ENCODE measurements at regions not wholly inside any gene's neighbourhood (a gene's known extent, or its start where the extent isn't known, plus 50 kb on each side); places are given as distances from the start of the nearest gene placed in this dataset.

- no peaks in the 10 kb centered on the region for H3K79me2 ChIP-seq (ENCODE audit: insufficient read depth, low read length)
- no peaks in the 10 kb centered on the region for H4K20me1 ChIP-seq (ENCODE audit: control insufficient read depth, insufficient read depth, insufficient read length)
- no peak overlapping the region for H3K4me2 ChIP-seq (ENCODE audit: insufficient read depth, insufficient read length, low read length)
- Mint-ChIP-seq H3K27ac (no peak overlapping the region), H3K4me1 (peaks cover 0 to 2% of the 10 kb centered on the region in 2 experiments; a peak in 1 of 4 replicates), H3K36me3 (ENCODE audit: insufficient read depth in 1 of 3, low read depth in 3 of 3) (no peaks in the 10 kb centered on the region; a peak in 1 of 7 replicates), H3K27me3 (ENCODE audit: low read depth) (peaks cover 4% of the 10 kb centered on the region; the same call in 1 of the 2 replicates), H3K9me3 (peaks cover 0 to 2% of the 10 kb centered on the region in 2 experiments; a peak in 1 of 5 replicates), H3K4me3 (no peak overlapping the region)
- no peak for TF ChIP-seq CTCF (conservative IDR thresholded peaks at IDR 0.05)
- H4K8ac ChIP-seq (replicated peaks; ENCODE audit: insufficient read length, low read depth, low read length): no peak overlapping the region
- no peak overlapping the region for H3K9ac ChIP-seq (ENCODE audit: extremely low read depth, insufficient read length, low read length)
- no peak overlapping the region for H2BK12ac ChIP-seq (ENCODE audit: insufficient read length, low read depth, low read length)
- no peak overlapping the region for H2BK20ac ChIP-seq (ENCODE audit: low read depth, low read length, poor library complexity, severe bottlenecking)
- no peaks in the 10 kb centered on the region for H3K4me1 ChIP-seq (ENCODE audit: insufficient read depth, low read length)
- no peak overlapping the region for H2AFZ ChIP-seq (ENCODE audit: low read length)
- no peaks in the 10 kb centered on the region for H3K27me3 ChIP-seq (ENCODE audit: insufficient read depth, low read length)
- no peak for DNase-seq
- no peaks in the 10 kb centered on the region for H3K23me2 ChIP-seq (ENCODE audit: insufficient read length, low read depth, low read length, poor library complexity, severe bottlenecking)
- H2AK5ac ChIP-seq (ENCODE audit: insufficient read length, low read length): no peak overlapping the region
- no peak overlapping the region for H3K56ac ChIP-seq (ENCODE audit: insufficient read length, low read depth, low read length)
- H2BK120ac ChIP-seq (ENCODE audit: low read depth, low read length, poor library complexity, severe bottlenecking): no peak overlapping the region
- H3K23ac ChIP-seq (ENCODE audit: insufficient read length, low read depth, low read length): no peak overlapping the region
- H2BK15ac ChIP-seq (ENCODE audit: low read depth, low read length): no peak overlapping the region
- H3T11ph ChIP-seq (ENCODE audit: low read length): no peak overlapping the region
- H3K27ac ChIP-seq (ENCODE audit: insufficient read length, low read depth, low read length): no peak overlapping the region
- no peaks in the 10 kb centered on the region for H3K79me1 ChIP-seq (ENCODE audit: insufficient read depth, low read depth, low read length, poor library complexity, severe bottlenecking)
- no peaks in the 10 kb centered on the region for H3K9me3 ChIP-seq (ENCODE audit: control insufficient read depth, low read depth, low read length)
- H4K5ac ChIP-seq (ENCODE audit: insufficient read length, low read depth, low read length): no peak overlapping the region
- no peak overlapping the region for H4K91ac ChIP-seq (ENCODE audit: insufficient read length, low read depth, low read length)
- no peak overlapping the region for H2BK5ac ChIP-seq (ENCODE audit: insufficient read length, low read length)
- H3K14ac ChIP-seq (ENCODE audit: insufficient read depth, low read length): no peak overlapping the region
- no peak overlapping the region for H3K4ac ChIP-seq (ENCODE audit: low read depth, low read length)
- WGBS (ENCODE audit: extremely low coverage, insufficient read length, low lambda C conversion rate): no CpG with 5 or more reads among the region's 6 CpGs
- no peak overlapping the region for H3K18ac ChIP-seq (ENCODE audit: insufficient read length, low read depth, low read length)
Measured at GRCh38 chr9:120265791-120266190, 314.2 kb downstream of the CDK5RAP2 start.

Measured in H9 (cell line).